DND-41 (cell line): ENCODE measurements at regions not wholly inside any gene's neighbourhood (a gene's known extent, or its start where the extent isn't known, plus 50 kb on each side); places are given as distances from the start of the nearest gene placed in this dataset.

ENCODE experiments used
- ATAC-seq: fragments of 200-7000 bp; cut with Tn5 transposase; 3 replicates; pipeline ENCODE4 v1.9.1; 2021; ENCODE audit warnings: low read depth; ENCODE audit not compliant: insufficient read depth
- DNase-seq: peaks from one replicate; pipeline ENCODE4 v3.0.0-alpha.2; 2020
- H2AFZ ChIP-seq: 2 replicates; pipeline ENCODE4 v1.6.0; 2012; ENCODE audit warnings: low read depth, low read length
- H3K27ac ChIP-seq: 2 replicates; pipeline ENCODE4 v1.5.1; 2012; ENCODE audit warnings: low read length, inconsistent platforms
- H3K27me3 ChIP-seq: fragments of 200-600 bp; sonication (generic); 2 replicates; pipeline ENCODE4 v1.6.0; 2012; ENCODE audit warnings: low read length, mild to moderate bottlenecking, inconsistent platforms; ENCODE audit not compliant: insufficient read depth, poor library complexity
- H3K36me3 ChIP-seq: 2 replicates; pipeline ENCODE4 v1.5.1; 2012; ENCODE audit warnings: low read length, inconsistent platforms; ENCODE audit not compliant: insufficient read depth
- H3K4me1 ChIP-seq: 2 replicates; pipeline ENCODE4 v1.5.1; 2012; ENCODE audit warnings: mild to moderate bottlenecking, low read length; ENCODE audit not compliant: insufficient read depth
- H3K4me2 ChIP-seq: 2 replicates; pipeline ENCODE4 v1.6.0; 2012; ENCODE audit warnings: mild to moderate bottlenecking, moderate library complexity, low read length, inconsistent platforms; ENCODE audit not compliant: insufficient read depth
- H3K4me3 ChIP-seq, 2 experiments: fragments of 200-600 bp in 1 of 2; shearing (Covaris generic) in 1 of 2; 2 replicates each; pipeline ENCODE4 v1.5.1; 2012 to 2016; ENCODE audit warnings: inconsistent platforms in 2 of 2, low read length in 2 of 2, mild to moderate bottlenecking in 2 of 2, low read depth in 1 of 2, moderate library complexity in 1 of 2
- H3K79me2 ChIP-seq: 2 replicates; pipeline ENCODE4 v1.6.0; 2012; ENCODE audit warnings: low read length, inconsistent platforms; ENCODE audit not compliant: insufficient read depth
- H3K9ac ChIP-seq: 2 replicates; pipeline ENCODE4 v1.6.0; 2012; ENCODE audit warnings: low read depth, mild to moderate bottlenecking, inconsistent platforms, low read length, moderate library complexity
- H3K9me3 ChIP-seq: 2 replicates; pipeline ENCODE4 v1.5.1; 2012; ENCODE audit warnings: low read length, moderate library complexity, mild to moderate bottlenecking, inconsistent platforms; ENCODE audit not compliant: insufficient read depth, severe bottlenecking
- H4K20me1 ChIP-seq: 2 replicates; pipeline ENCODE4 v1.6.0; 2012; ENCODE audit warnings: low read length; ENCODE audit not compliant: insufficient read depth
- EZH2 ChIP-seq: IDR thresholded peaks from 3 replicates; pipeline ENCODE4 v1.6.1; 2012; ENCODE audit warnings: borderline replicate concordance, low read depth, mild to moderate bottlenecking, moderate library complexity, low read length, inconsistent platforms; ENCODE audit not compliant: severe bottlenecking
- TF ChIP-seq, protein P1 (sequence below): IDR thresholded peaks from 2 replicates; pipeline ENCODE4 v1.5.1; 2012; ENCODE audit warnings: borderline replicate concordance, low read length, moderate library complexity, mild to moderate bottlenecking; ENCODE audit not compliant: poor library complexity, severe bottlenecking; ENCODE audit errors: extremely low read depth

DNA sequence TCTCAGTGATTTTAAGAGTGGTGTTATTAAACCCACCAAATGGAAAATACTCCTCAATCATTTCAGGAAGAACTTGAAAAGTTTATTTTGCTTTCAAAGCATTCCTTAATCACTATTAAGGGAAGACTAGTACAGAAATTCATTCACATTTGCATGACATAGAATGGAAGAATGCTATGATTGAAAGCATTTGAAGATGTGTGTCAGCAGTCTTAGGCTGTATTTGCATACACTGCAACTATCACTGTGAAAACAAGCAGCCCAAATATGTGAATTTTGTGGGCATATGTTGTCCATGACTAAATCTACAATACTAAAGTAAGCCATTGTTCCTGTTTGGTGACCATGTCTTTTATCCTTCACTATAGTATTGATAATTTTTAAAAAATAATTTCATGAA is 95.8 kb downstream of the CNTN3 start:
- DNase-seq (no peak), ATAC-seq (no peak)
- Histone ChIP-seq H3K4me3 (no peak overlapping the region), H2AFZ (no peak overlapping the region), H3K79me2 (no peaks in the 10 kb centered on the region), H4K20me1 (no peaks in the 10 kb centered on the region), H3K36me3 (no peaks in the 10 kb centered on the region), H3K4me1 (no peaks in the 10 kb centered on the region), H3K4me2 (no peak overlapping the region), H3K27ac (no peak overlapping the region), H3K9ac (no peak overlapping the region), H3K27me3 (no peaks in the 10 kb centered on the region), H3K9me3 (no peaks in the 10 kb centered on the region)
- TF ChIP-seq, protein P1, sequence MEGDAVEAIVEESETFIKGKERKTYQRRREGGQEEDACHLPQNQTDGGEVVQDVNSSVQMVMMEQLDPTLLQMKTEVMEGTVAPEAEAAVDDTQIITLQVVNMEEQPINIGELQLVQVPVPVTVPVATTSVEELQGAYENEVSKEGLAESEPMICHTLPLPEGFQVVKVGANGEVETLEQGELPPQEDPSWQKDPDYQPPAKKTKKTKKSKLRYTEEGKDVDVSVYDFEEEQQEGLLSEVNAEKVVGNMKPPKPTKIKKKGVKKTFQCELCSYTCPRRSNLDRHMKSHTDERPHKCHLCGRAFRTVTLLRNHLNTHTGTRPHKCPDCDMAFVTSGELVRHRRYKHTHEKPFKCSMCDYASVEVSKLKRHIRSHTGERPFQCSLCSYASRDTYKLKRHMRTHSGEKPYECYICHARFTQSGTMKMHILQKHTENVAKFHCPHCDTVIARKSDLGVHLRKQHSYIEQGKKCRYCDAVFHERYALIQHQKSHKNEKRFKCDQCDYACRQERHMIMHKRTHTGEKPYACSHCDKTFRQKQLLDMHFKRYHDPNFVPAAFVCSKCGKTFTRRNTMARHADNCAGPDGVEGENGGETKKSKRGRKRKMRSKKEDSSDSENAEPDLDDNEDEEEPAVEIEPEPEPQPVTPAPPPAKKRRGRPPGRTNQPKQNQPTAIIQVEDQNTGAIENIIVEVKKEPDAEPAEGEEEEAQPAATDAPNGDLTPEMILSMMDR = no peak
- TF ChIP-seq EZH2 = no peak

DNA sequence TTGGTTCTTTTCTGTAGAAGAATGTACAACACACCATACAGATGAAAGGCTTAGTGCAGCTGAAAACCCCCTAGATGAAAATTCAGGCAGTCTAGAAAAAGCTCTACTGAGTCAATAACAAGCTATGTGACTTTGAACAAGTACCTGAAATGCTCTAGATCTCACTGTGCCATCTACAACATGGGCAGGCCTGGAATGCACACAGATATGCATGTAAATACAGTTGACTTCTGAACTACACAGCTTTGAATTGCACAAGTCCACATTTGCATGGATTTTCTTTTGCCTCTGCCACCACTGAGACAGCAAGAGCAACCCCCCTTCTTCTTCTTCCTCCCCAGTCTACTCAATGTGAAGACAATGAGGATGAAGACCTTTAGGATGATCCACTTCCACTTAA is 98.4 kb downstream of the CNTN3 start:
- Histone ChIP-seq H3K27ac (no peak overlapping the region), H3K27me3 (no peaks in the 10 kb centered on the region), H3K79me2 (no peaks in the 10 kb centered on the region), H4K20me1 (no peaks in the 10 kb centered on the region), H3K4me1 (no peaks in the 10 kb centered on the region), H3K9me3 (no peaks in the 10 kb centered on the region), H2AFZ (no peak overlapping the region), H3K9ac (no peak overlapping the region), H3K36me3 (no peaks in the 10 kb centered on the region), H3K4me3 (no peak overlapping the region), H3K4me2 (no peak overlapping the region)
- DNase-seq = no peak
- ATAC-seq = no peak
- TF ChIP-seq, protein P1 = no peak

DNA sequence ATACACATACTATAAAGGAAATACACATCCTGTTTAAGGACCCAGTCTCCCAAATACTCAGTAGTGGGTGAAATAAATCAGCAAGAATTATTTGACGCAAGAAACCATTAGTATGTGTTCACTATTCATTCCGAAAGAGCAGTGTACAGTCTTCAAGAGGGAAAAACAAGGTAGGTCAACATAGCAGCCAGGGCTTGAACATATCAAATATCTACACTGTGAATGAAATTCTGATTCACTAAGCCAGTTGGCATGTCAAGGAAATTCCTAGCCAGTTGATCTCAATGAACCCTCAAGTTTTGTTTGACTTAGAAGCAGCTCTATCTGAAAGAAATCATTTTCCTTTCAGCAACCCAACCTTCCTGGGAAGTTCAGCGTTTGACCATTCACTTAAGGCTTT is 99.0 kb downstream of the CNTN3 start:
- TF ChIP-seq EZH2 = no peak
- TF ChIP-seq, protein P1 = no peak
- no peak for ATAC-seq

DNA sequence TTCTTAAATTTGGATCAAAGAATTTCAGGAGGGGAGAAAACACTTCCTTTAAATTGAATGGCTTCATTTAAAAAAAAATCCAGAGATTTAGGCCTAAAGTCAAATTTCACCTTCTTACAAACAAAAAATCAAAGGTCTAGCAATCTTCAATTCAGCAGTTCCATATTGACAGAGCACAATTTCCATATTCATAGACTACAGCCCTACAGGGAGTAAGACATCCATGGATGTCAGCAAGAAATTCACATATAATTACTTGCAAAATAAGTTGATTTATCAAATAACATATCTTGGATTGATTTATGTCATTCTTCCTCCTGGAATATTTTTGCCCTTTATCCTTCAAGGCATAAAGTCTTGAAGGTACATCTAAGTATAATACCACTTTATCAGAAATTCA is 103.4 kb downstream of the CNTN3 start:
- H3K4me2 ChIP-seq = no peak overlapping the region
- TF ChIP-seq EZH2 = no peak
- TF ChIP-seq, protein P1 = no peak
- H3K9me3 ChIP-seq = no peaks in the 10 kb centered on the region
- DNase-seq (no peak), ATAC-seq (no peak)
- no peak overlapping the region for H3K27ac ChIP-seq
- no peaks in the 10 kb centered on the region for H3K27me3 ChIP-seq
- H3K36me3 ChIP-seq = no peaks in the 10 kb centered on the region
- H3K4me3 ChIP-seq = no peak overlapping the region
- H3K9ac ChIP-seq = no peak overlapping the region
- no peaks in the 10 kb centered on the region for H3K4me1 ChIP-seq
- no peaks in the 10 kb centered on the region for H4K20me1 ChIP-seq
- H2AFZ ChIP-seq = no peak overlapping the region
- no peaks in the 10 kb centered on the region for H3K79me2 ChIP-seq

More for the DNA sequence above, 99.0 kb downstream of the CNTN3 start:
- H3K79me2 ChIP-seq = no peaks in the 10 kb centered on the region
- no peak overlapping the region for H3K9ac ChIP-seq
- no peaks in the 10 kb centered on the region for H4K20me1 ChIP-seq
- H3K4me1 ChIP-seq = no peaks in the 10 kb centered on the region
- H3K27me3 ChIP-seq = no peaks in the 10 kb centered on the region
- H3K27ac ChIP-seq = no peak overlapping the region
- H3K9me3 ChIP-seq = no peaks in the 10 kb centered on the region
- H3K4me3 ChIP-seq = no peak overlapping the region
- no peak for DNase-seq
- H3K36me3 ChIP-seq = no peaks in the 10 kb centered on the region
- no peak overlapping the region for H2AFZ ChIP-seq
- H3K4me2 ChIP-seq = no peak overlapping the region
